ENCODE measurements at regions not wholly inside any gene's neighbourhood (a gene's known extent, or its start where the extent isn't known, plus 50 kb on each side); places are given as distances from the start of the nearest gene placed in this dataset.

DNA sequence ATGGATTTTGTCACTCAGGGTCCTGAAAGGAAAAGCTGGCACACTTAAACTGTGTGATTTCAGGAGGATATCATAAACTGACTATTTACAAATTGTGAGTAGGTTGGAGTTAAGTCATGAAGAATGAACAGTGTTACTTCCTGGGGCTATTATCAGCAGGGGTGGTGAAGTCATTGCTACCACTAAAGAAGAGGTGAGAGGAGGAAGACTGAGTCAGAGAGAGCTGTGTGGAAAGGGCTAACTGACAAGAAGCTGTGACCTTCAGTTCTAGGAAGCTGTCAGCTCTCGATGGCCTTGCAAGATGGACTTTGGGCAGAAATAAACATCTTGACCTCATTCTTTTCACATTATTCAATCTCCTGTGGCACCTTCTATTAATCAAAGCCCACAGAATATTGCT is 72.3 kb upstream of the STARD4 start:
- TF ChIP-seq SP1 (IDR thresholded peaks at IDR 0.05) (no peak), FOXM1 (IDR thresholded peaks at IDR 0.05; ENCODE audit: borderline replicate concordance) (no peak), TARDBP (IDR thresholded peaks at IDR 0.05) (no peak), SUZ12 (IDR thresholded peaks at IDR 0.05) (no peak), ARNT (IDR thresholded peaks at IDR 0.05) (no peak), HDGF (IDR thresholded peaks at IDR 0.05; ENCODE audit: borderline replicate concordance) (no peak), FOXA1 (IDR thresholded peaks at IDR 0.05) (no peak), CTBP1 (IDR thresholded peaks at IDR 0.05; ENCODE audit: borderline replicate concordance) (no peak), NFRKB (IDR thresholded peaks at IDR 0.05) (no peak), LEF1 (IDR thresholded peaks at IDR 0.05; ENCODE audit: borderline replicate concordance) (no peak)
- TF ChIP-seq, protein P1, sequence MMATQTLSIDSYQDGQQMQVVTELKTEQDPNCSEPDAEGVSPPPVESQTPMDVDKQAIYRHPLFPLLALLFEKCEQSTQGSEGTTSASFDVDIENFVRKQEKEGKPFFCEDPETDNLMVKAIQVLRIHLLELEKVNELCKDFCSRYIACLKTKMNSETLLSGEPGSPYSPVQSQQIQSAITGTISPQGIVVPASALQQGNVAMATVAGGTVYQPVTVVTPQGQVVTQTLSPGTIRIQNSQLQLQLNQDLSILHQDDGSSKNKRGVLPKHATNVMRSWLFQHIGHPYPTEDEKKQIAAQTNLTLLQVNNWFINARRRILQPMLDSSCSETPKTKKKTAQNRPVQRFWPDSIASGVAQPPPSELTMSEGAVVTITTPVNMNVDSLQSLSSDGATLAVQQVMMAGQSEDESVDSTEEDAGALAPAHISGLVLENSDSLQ (IDR thresholded peaks at IDR 0.05): no peak
